ENCODE measurements at regions not wholly inside any gene's neighbourhood (a gene's known extent, or its start where the extent isn't known, plus 50 kb on each side); places are given as distances from the start of the nearest gene placed in this dataset.

GRCh38 chr5:73298772-73299630 lies 126.0 kb downstream of the TMEM174 start:
- H2AFZ ChIP-seq (ENCODE audit: low read depth, low read length) = no peak overlapping the region
- no peak overlapping the region for H3K4me2 ChIP-seq (ENCODE audit: insufficient read depth, low read length)
- no peak for FAIRE-seq
- no peak overlapping the region for H3K27ac ChIP-seq (ENCODE audit: insufficient read depth, low read depth, low read length)
- CTCF ChIA-PET = interaction anchor here (0.7 to 2.9 kb wide), 7 partner anchors 57 to 156 kb away, joined by 3 to 19 read pairs (median 3); no protein-coding TSS in a partner anchor
- H3K9ac ChIP-seq (replicated peaks; ENCODE audit: extremely low read depth, insufficient read depth, low read length) = no peak overlapping the region
- H3K4me1 ChIP-seq (ENCODE audit: control insufficient read depth, extremely low read depth, insufficient read depth, low read length) = no peaks in the 10 kb centered on the region
- no peaks in the 10 kb centered on the region for H3K79me2 ChIP-seq (ENCODE audit: control insufficient read depth, insufficient read depth, low read length)
- H4K20me1 ChIP-seq (replicated peaks; ENCODE audit: control insufficient read depth, extremely low read depth, insufficient read depth, low read length) = no peaks in the 10 kb centered on the region
- no TSS peak for BruUV-seq (replicated peaks)
- H3K9me3 ChIP-seq (replicated peaks; ENCODE audit: control insufficient read depth, insufficient read depth, low read length) = no peaks in the 10 kb centered on the region
- no peaks in the 10 kb centered on the region for H3K9me1 ChIP-seq (replicated peaks; ENCODE audit: control insufficient read depth, extremely low read depth, insufficient read depth, low read length)
- TF ChIP-seq POLR2A (IDR thresholded peaks at IDR 0.05; ENCODE audit: low read depth, low read length) (no peak), POLR2AphosphoS5 (IDR thresholded peaks at IDR 0.05; ENCODE audit: insufficient read depth, low read depth, low read length) (no peak), MYC (IDR thresholded peaks at IDR 0.05; ENCODE audit: low read depth, low read length) (no peak), FOS (IDR thresholded peaks at IDR 0.05; ENCODE audit: borderline replicate concordance, insufficient read depth, low read length) (no peak), JUN (IDR thresholded peaks at IDR 0.05; ENCODE audit: borderline replicate concordance, insufficient read depth, insufficient read length, low read depth) (no peak), EZH2 (IDR thresholded peaks at IDR 0.05; ENCODE audit: borderline replicate concordance, low read depth, low read length, severe bottlenecking) (peak; percentile 73), GATA2 (IDR thresholded peaks at IDR 0.05; ENCODE audit: insufficient read depth, insufficient read length, low read depth, low read length) (no peak), CTCF (IDR thresholded peaks at IDR 0.05; ENCODE audit: extremely low read depth in 1 of 2, insufficient read depth in 1 of 2, low read depth in 1 of 2, low read length in 2 of 2) (peak; percentile 31 to 38), MAX (IDR thresholded peaks at IDR 0.05; ENCODE audit: insufficient read depth, insufficient read length) (no peak)
- H3K27me3 ChIP-seq (ENCODE audit: control insufficient read depth in 2 of 2, insufficient read depth in 2 of 2, low read length in 2 of 2) = peaks cover 90 to 98% of the 10 kb centered on the region in 2 experiments
- dilution Hi-C loops (cut with MboI; ENCODE audit: extremely low pct_ligation_motif_present, low sequenced_read_pairs) (no loop called here), intact Hi-C loops (cut with micrococcal nuclease) (loop anchor here (5.0 kb wide), 1 partner anchor 67 kb away; no protein-coding TSS in a partner anchor)
- no peaks in the 10 kb centered on the region for H3K36me3 ChIP-seq (ENCODE audit: control insufficient read depth in 2 of 2, extremely low read depth in 1 of 2, insufficient read depth in 2 of 2, low read length in 2 of 2)
- no peak for DNase-seq (ENCODE audit: low read depth, low spot score)
- no peak overlapping the region for H3K4me3 ChIP-seq (replicated peaks in 1 of 3; ENCODE audit: insufficient read depth in 1 of 3, low read depth in 1 of 3, low read length in 3 of 3)
- POLR2A ChIA-PET = no interaction called here
